ENCODE measurements at regions not wholly inside any gene's neighbourhood (a gene's known extent, or its start where the extent isn't known, plus 50 kb on each side); places are given as distances from the start of the nearest gene placed in this dataset.

DNA sequence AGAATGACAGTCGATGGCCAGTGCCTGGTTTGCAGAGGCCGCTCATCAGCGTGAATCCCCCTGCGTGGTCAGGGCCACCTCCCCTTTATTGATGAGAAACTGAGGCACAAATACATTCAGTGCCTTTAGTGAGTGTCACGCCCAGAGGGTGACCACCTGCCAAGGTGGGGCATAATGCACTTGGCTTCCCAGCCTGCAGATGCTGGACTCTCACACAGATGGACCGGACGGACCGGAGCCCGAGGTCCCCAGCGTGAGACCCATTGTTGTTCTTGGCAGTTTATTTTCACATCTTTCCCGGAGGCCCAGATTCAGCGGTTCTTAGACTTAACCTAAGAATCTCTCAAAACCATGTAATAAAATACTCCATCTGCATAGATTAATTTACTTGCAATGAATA, 74.4 kb downstream of the YTHDF1 start:
- no peak for TF ChIP-seq EZH2phosphoT487 (IDR thresholded peaks at IDR 0.05; ENCODE audit: borderline replicate concordance, low read depth, low read length)
- TF ChIP-seq, protein P1, sequence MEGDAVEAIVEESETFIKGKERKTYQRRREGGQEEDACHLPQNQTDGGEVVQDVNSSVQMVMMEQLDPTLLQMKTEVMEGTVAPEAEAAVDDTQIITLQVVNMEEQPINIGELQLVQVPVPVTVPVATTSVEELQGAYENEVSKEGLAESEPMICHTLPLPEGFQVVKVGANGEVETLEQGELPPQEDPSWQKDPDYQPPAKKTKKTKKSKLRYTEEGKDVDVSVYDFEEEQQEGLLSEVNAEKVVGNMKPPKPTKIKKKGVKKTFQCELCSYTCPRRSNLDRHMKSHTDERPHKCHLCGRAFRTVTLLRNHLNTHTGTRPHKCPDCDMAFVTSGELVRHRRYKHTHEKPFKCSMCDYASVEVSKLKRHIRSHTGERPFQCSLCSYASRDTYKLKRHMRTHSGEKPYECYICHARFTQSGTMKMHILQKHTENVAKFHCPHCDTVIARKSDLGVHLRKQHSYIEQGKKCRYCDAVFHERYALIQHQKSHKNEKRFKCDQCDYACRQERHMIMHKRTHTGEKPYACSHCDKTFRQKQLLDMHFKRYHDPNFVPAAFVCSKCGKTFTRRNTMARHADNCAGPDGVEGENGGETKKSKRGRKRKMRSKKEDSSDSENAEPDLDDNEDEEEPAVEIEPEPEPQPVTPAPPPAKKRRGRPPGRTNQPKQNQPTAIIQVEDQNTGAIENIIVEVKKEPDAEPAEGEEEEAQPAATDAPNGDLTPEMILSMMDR (conservative IDR thresholded peaks at IDR 0.05; ENCODE audit: low read length) = no peak
